GM12891 (cell line): ENCODE measurements at regions not wholly inside any gene's neighbourhood (a gene's known extent, or its start where the extent isn't known, plus 50 kb on each side); places are given as distances from the start of the nearest gene placed in this dataset.

Source experiments
- PAX5 ChIP-seq: IDR thresholded peaks from 2 replicates; pipeline ENCODE4 v1.6.1; 2011; ENCODE audit warnings: low read length, moderate library complexity, mild to moderate bottlenecking; ENCODE audit not compliant: insufficient read depth, severe bottlenecking
- POLR2A ChIP-seq: IDR thresholded peaks from 2 replicates; pipeline ENCODE4 v1.6.1; 2011; ENCODE audit warnings: low read depth, low read length, control low read depth
- POLR2AphosphoS5 ChIP-seq: IDR thresholded peaks from 2 replicates; pipeline ENCODE4 v1.6.1; 2011; ENCODE audit warnings: low read depth, low read length, control low read depth
- POU2F2 ChIP-seq: IDR thresholded peaks from 2 replicates; pipeline ENCODE4 v1.6.1; 2011; ENCODE audit warnings: low read depth, mild to moderate bottlenecking, control low read depth, low read length, moderate library complexity
- SPI1 ChIP-seq: IDR thresholded peaks from 2 replicates; pipeline ENCODE4 v1.6.1; 2011; ENCODE audit warnings: low read depth, low read length, control low read depth
- TAF1 ChIP-seq: IDR thresholded peaks from 2 replicates; pipeline ENCODE4 v1.6.1; 2011; ENCODE audit warnings: low read depth, low read length, control low read depth

DNA sequence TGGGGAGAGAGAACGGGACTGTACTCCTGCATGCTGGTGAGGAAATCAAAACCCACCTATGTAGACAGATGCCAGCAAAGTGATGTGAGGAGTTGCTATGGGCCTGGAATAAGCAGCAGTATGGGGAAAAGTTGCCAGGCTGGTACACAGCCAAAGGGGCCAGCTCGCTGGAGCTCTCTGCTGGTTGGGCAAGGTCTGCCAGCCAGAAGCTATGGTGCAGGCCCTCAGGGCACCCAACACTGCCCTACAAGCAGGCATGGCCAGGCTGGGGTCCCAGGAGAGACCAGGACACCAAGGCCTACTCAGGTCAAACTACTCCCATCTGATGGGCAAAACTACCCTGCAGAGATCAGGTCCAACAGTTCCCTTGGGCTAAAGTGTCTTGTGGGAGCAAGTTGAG, 916.6 kb downstream of the IPMK start:
- no peak for TF ChIP-seq SPI1
- TF ChIP-seq TAF1 = no peak
- TF ChIP-seq POLR2A = no peak
- TF ChIP-seq POLR2AphosphoS5 = no peak
- TF ChIP-seq POU2F2 = no peak
- TF ChIP-seq PAX5 = no peak
